Body of pancreas (tissue), 4 donors: ENCODE measurements at regions not wholly inside any gene's neighbourhood (a gene's known extent, or its start where the extent isn't known, plus 50 kb on each side); places are given as distances from the start of the nearest gene placed in this dataset.

ENCODE experiments used
- ATAC-seq: fragments of 150-250 bp; one replicate; pipeline ENCODE4 v1.9.1; 2016
- DNase-seq, 4 donors: peaks; one replicate each; pipeline ENCODE4 v3.0.0-alpha.2; 2019
- H3K27ac ChIP-seq, 4 donors: fragments of 200-600 bp; sonication (generic); 1 replicate in 3 of 4; 2 replicates in 1 of 4; pipeline versions ENCODE4 v1.5.1 to v1.6.1; 2016 to 2019; ENCODE audit warnings: mild to moderate bottlenecking in 1 of 4, mixed read lengths in 1 of 4, moderate library complexity in 1 of 4
- H3K27me3 ChIP-seq, 2 donors: fragments of 200-600 bp; sonication (generic); one replicate each; pipeline ENCODE4 v1.6.0; 2016; ENCODE audit warnings: mild to moderate bottlenecking in 1 of 2
- H3K36me3 ChIP-seq, 2 donors: fragments of 200-600 bp; sonication (generic); replicated peaks in 1 of 2; 2 replicates each; pipeline ENCODE4 v1.5.1; 2016; ENCODE audit warnings: low read depth in 2 of 2; ENCODE audit not compliant: insufficient read depth in 1 of 2
- H3K4me1 ChIP-seq: fragments of 200-600 bp; sonication (generic); one replicate; pipeline ENCODE4 v1.6.0; 2016
- H3K4me3 ChIP-seq, 2 donors: fragments of 200-600 bp; sonication (generic); 1 replicate in 1 of 2; 2 replicates in 1 of 2; pipeline ENCODE4 v1.5.1; 2016 to 2019
- H3K9me3 ChIP-seq, 3 donors: fragments of 200-600 bp; sonication (generic); 1 replicate in 2 of 3; 2 replicates in 1 of 3; pipeline ENCODE4 v1.5.1; 2016
- CTCF ChIP-seq, 7 experiments: fragments of 450-650 bp in 4 of 7; fragments of 200-600 bp in 3 of 7; sonication (generic) in 3 of 7; IDR thresholded peaks; one replicate each; pipeline ENCODE4 v1.5.1; 2016 to 2019; ENCODE audit warnings: antibody characterized with exemption in 7 of 7
- POLR2A ChIP-seq, 3 donors: fragments of 450-650 bp; IDR thresholded peaks; one replicate each; pipeline ENCODE4 v1.6.1; 2016; ENCODE audit warnings: antibody characterized with exemption in 3 of 3, mild to moderate bottlenecking in 2 of 3
- WGBS, 2 donors: methylation state at CpG; one replicate each; pipeline ENCODE4 v1.1.5; 2017; 5-methylcytosine and 5-hydroxymethylcytosine counted together
- intact Hi-C: fragments of 100-400 bp; cut with DNase I; formaldehyde crosslinking; loops from one replicate; pipeline ENCODE4 v1.15.1; 2023

- Histone ChIP-seq H3K4me1 (peaks cover 3% of the 10 kb centered on the region), H3K9me3 (peaks cover 0 to 5% (median 0%) of the 10 kb centered on the region in 3 donors), H3K27me3 (no peaks in the 10 kb centered on the region), H3K4me3 (no peak overlapping the region), H3K27ac (no peak overlapping the region), H3K36me3 (no peaks in the 10 kb centered on the region)
- DNase-seq (no peak), ATAC-seq (no peak)
- no peak for TF ChIP-seq CTCF (IDR thresholded peaks at IDR 0.05)
- TF ChIP-seq POLR2A (IDR thresholded peaks at IDR 0.05), result no peak
- 47 to 60% methylated on average over 3 of the region's 3 CpGs for WGBS, 2 donors
- intact Hi-C loops, result no loop called here
These were observed 478.4 kb downstream of the ACTL7B start for GRCh38 chr9:108377382-108377781.

- ATAC-seq (no peak), DNase-seq (no peak)
- Histone ChIP-seq H3K9me3 (peaks cover 0 to 5% (median 0%) of the 10 kb centered on the region in 3 donors), H3K27ac (no peak overlapping the region), H3K36me3 (no peaks in the 10 kb centered on the region), H3K4me3 (no peak overlapping the region), H3K27me3 (no peaks in the 10 kb centered on the region), H3K4me1 (no peaks in the 10 kb centered on the region)
- TF ChIP-seq CTCF (IDR thresholded peaks at IDR 0.05) (no peak), POLR2A (IDR thresholded peaks at IDR 0.05) (no peak)
- intact Hi-C loops, result no loop called here
These were observed 479.6 kb downstream of the ACTL7B start for GRCh38 chr9:108376140-108376539.

GRCh38 chr9:108374626-108375025 lies 481.2 kb downstream of the ACTL7B start:
- Histone ChIP-seq H3K27ac (no peak overlapping the region), H3K4me1 (no peaks in the 10 kb centered on the region), H3K27me3 (no peaks in the 10 kb centered on the region), H3K4me3 (no peak overlapping the region), H3K9me3 (peaks cover 0 to 5% (median 0%) of the 10 kb centered on the region in 3 donors), H3K36me3 (no peaks in the 10 kb centered on the region)
- ATAC-seq, result no peak
- no peak for TF ChIP-seq CTCF (IDR thresholded peaks at IDR 0.05)
- TF ChIP-seq POLR2A (IDR thresholded peaks at IDR 0.05), result no peak
- intact Hi-C loops, result no loop called here
- DNase-seq, result no peak

GRCh38 chr9:108367188-108367587 lies 488.6 kb downstream of the ACTL7B start:
- ATAC-seq, result no peak
- Histone ChIP-seq H3K4me3 (no peak overlapping the region), H3K4me1 (no peaks in the 10 kb centered on the region), H3K9me3 (peaks cover 0 to 4% (median 0%) of the 10 kb centered on the region in 3 donors), H3K36me3 (no peaks in the 10 kb centered on the region), H3K27me3 (no peaks in the 10 kb centered on the region), H3K27ac (no peak overlapping the region)
- no peak for DNase-seq
- intact Hi-C loops, result no loop called here
- TF ChIP-seq CTCF (IDR thresholded peaks at IDR 0.05) (no peak), POLR2A (IDR thresholded peaks at IDR 0.05) (no peak)

- Histone ChIP-seq H3K9me3 (peaks cover 0 to 3% (median 0%) of the 10 kb centered on the region in 3 donors), H3K27me3 (no peaks in the 10 kb centered on the region), H3K4me3 (no peak overlapping the region), H3K36me3 (no peaks in the 10 kb centered on the region), H3K4me1 (no peaks in the 10 kb centered on the region), H3K27ac (no peak overlapping the region)
- ATAC-seq (no peak), DNase-seq (no peak)
- TF ChIP-seq POLR2A (IDR thresholded peaks at IDR 0.05) (no peak), CTCF (IDR thresholded peaks at IDR 0.05) (no peak)
- WGBS, 2 donors, result 13 to 16% methylated on average over 1 of the region's 1 CpG
- intact Hi-C loops, result no loop called here
These were observed 492.5 kb downstream of the ACTL7B start for GRCh38 chr9:108363311-108363710.
